MCF 10A (cell line): ENCODE measurements at regions not wholly inside any gene's neighbourhood (a gene's known extent, or its start where the extent isn't known, plus 50 kb on each side); places are given as distances from the start of the nearest gene placed in this dataset.

ENCODE experiments used
- BruUV-seq: library from RNA; stranded (reverse); fragments of 400-500 nt; replicated peaks from 2 replicates; lab custom pipeline; 2021; lab: Mats Ljungman, UMichigan
- CTCF ChIA-PET: fragments of 300-600 bp; sonication (Branson Sonifier 250); formaldehyde crosslinking; extraction: SDS; loops from one replicate; lab custom pipeline; 2021; ENCODE audit warnings: antibody characterized with exemption, inconsistent platforms; lab: Yijun Ruan, JAX
- POLR2A ChIA-PET: fragments of 300-600, 350-650 bp; sonication (Branson Sonifier 250); formaldehyde crosslinking; extraction: SDS; loops from one replicate; lab custom pipeline; 2020; ENCODE audit warnings: antibody characterized with exemption, inconsistent platforms; lab: Yijun Ruan, JAX
- DNase-seq: peaks from one replicate; pipeline ENCODE4 v3.0.0-alpha.2; 2018; ENCODE audit not compliant: unreplicated experiment
- H3K27ac Mint-ChIP-seq: one replicate; pipeline ENCODE4 v1.8.0; 2022; ENCODE audit warnings: mild to moderate bottlenecking, low read depth, mixed read lengths; ENCODE audit not compliant: unreplicated experiment
- H3K27me3 Mint-ChIP-seq: one replicate; pipeline ENCODE4 v1.8.0; 2022; ENCODE audit warnings: mixed read lengths; ENCODE audit not compliant: insufficient read depth, unreplicated experiment
- H3K36me3 Mint-ChIP-seq: one replicate; pipeline ENCODE4 v1.8.0; 2022; ENCODE audit warnings: mild to moderate bottlenecking, moderate library complexity, mixed read lengths; ENCODE audit not compliant: insufficient read depth, unreplicated experiment
- H3K4me1 Mint-ChIP-seq: one replicate; pipeline ENCODE4 v1.8.0; 2022; ENCODE audit warnings: mixed read lengths; ENCODE audit not compliant: insufficient read depth, unreplicated experiment
- H3K4me3 Mint-ChIP-seq: one replicate; pipeline ENCODE4 v1.8.0; 2022; ENCODE audit warnings: mild to moderate bottlenecking, moderate library complexity, mixed read lengths; ENCODE audit not compliant: unreplicated experiment
- H3K9me3 Mint-ChIP-seq: one replicate; pipeline ENCODE4 v1.8.0; 2022; ENCODE audit warnings: mixed read lengths; ENCODE audit not compliant: unreplicated experiment
- intact Hi-C: fragments of 100-400 bp; cut with micrococcal nuclease; formaldehyde crosslinking; loops from 2 replicates; pipeline ENCODE4 v1.14.1; 2022
- TF ChIP-seq, protein P1 (sequence below): fragments of 200-600 bp; IDR thresholded peaks from one replicate; pipeline ENCODE4 v1.8.0; 2022; ENCODE audit warnings: antibody characterized with exemption, mild to moderate bottlenecking; ENCODE audit not compliant: unreplicated experiment

DNA sequence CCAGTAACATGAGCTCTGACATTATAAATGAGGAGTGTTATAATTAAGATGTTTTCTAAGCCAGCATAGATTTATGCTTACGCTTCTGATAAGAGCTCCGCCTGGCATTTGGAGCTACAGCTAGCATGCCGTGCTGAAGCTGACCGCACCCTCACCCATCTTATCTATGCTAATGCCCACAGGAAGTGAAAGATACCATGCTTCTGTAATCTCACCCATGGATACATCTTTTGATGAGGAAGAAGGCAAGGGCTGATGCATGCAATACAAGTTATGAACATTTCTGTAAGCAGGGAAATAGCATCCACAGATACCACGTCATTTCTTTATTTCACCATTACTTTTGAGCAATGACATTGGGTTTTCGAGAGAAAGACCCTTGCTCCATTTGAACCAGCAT is 82.3 kb downstream of the ARL4C start:
- CTCF ChIA-PET = no interaction called here
- Mint-ChIP-seq H3K27ac (no peak overlapping the region), H3K9me3 (no peaks in the 10 kb centered on the region), H3K36me3 (no peaks in the 10 kb centered on the region), H3K27me3 (no peaks in the 10 kb centered on the region), H3K4me1 (peaks cover 16% of the 10 kb centered on the region), H3K4me3 (no peak overlapping the region)
- POLR2A ChIA-PET = interaction anchor here (0.7 to 1.3 kb wide), 2 partner anchors 282 to 937 kb away, joined by 3 read pairs; no protein-coding TSS in a partner anchor
- no TSS peak for BruUV-seq
- TF ChIP-seq, protein P1, sequence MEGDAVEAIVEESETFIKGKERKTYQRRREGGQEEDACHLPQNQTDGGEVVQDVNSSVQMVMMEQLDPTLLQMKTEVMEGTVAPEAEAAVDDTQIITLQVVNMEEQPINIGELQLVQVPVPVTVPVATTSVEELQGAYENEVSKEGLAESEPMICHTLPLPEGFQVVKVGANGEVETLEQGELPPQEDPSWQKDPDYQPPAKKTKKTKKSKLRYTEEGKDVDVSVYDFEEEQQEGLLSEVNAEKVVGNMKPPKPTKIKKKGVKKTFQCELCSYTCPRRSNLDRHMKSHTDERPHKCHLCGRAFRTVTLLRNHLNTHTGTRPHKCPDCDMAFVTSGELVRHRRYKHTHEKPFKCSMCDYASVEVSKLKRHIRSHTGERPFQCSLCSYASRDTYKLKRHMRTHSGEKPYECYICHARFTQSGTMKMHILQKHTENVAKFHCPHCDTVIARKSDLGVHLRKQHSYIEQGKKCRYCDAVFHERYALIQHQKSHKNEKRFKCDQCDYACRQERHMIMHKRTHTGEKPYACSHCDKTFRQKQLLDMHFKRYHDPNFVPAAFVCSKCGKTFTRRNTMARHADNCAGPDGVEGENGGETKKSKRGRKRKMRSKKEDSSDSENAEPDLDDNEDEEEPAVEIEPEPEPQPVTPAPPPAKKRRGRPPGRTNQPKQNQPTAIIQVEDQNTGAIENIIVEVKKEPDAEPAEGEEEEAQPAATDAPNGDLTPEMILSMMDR = no peak
- no peak for DNase-seq
- intact Hi-C loops = no loop called here

DNA sequence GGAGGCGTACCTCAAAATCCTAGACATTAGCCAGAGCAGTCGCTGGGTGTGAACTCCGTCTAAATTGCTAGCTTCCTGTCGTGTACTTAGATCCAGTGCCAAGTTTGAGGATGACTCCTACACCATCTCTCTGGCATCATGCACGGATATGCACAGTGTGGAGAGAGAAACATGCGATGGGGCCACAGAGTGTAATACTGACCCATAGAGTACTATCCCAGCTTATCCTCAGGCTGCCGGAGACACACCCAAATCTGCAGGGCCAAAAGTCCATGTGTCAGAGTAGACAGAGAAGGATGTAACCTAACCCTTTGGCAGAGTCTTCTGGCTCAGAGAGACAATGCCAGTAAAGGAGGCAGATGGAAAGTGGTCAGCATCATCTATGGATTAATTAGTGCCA is 84.2 kb downstream of the ARL4C start:
- Mint-ChIP-seq H3K4me3 (no peak overlapping the region), H3K4me1 (peaks cover 16% of the 10 kb centered on the region), H3K36me3 (no peaks in the 10 kb centered on the region), H3K27ac (no peak overlapping the region), H3K27me3 (no peaks in the 10 kb centered on the region), H3K9me3 (no peaks in the 10 kb centered on the region)
- POLR2A ChIA-PET = interaction anchor here (0.8 to 2.9 kb wide), 4 partner anchors 10 to 83 kb away, joined by 5 to 9 read pairs (median 6); no protein-coding TSS in a partner anchor
- peak; percentile 59 for DNase-seq
- no TSS peak for BruUV-seq
- CTCF ChIA-PET = interaction anchor here (1.0 to 1.7 kb wide), 2 partner anchors 10 to 88 kb away, joined by 3 read pairs; no protein-coding TSS in a partner anchor
- TF ChIP-seq, protein P1 = no peak
- intact Hi-C loops = no loop called here

DNA sequence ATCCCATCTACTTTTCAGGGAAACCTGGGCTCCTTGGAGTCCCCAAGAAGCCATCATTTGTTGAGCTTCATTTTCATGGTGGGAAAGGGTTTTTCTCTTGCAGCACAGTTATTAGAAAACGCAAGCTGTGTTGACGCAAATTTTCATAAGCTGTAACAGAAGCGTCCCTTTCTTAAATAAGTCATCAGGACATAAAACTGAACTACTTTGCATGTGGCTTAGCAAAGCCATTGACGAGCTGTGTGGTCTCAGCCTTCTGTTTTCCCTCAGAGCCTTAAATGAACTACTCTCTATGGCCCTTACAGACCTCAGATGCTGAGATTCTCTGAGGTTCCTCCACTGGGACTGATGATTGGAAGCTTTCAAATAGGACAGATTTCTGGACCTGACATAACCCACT is 85.1 kb downstream of the ARL4C start:
- H3K4me3 Mint-ChIP-seq = no peak overlapping the region
- DNase-seq = no peak
- peaks cover 16% of the 10 kb centered on the region for H3K4me1 Mint-ChIP-seq
- no peak overlapping the region for H3K27ac Mint-ChIP-seq
- intact Hi-C loops = no loop called here
- TF ChIP-seq, protein P1 = no peak
- ChIA-PET CTCF (interaction anchor here (0.7 to 1.7 kb wide), 4 partner anchors 9 to 276 kb away, joined by 3 to 4 read pairs (median 3); no protein-coding TSS in a partner anchor), POLR2A (interaction anchor here (1.5 to 2.9 kb wide), 4 partner anchors 13 to 158 kb away, joined by 4 to 9 read pairs (median 6); no protein-coding TSS in a partner anchor)
- H3K36me3 Mint-ChIP-seq = no peaks in the 10 kb centered on the region
- no peaks in the 10 kb centered on the region for H3K27me3 Mint-ChIP-seq
- no TSS peak for BruUV-seq
- no peaks in the 10 kb centered on the region for H3K9me3 Mint-ChIP-seq

DNA sequence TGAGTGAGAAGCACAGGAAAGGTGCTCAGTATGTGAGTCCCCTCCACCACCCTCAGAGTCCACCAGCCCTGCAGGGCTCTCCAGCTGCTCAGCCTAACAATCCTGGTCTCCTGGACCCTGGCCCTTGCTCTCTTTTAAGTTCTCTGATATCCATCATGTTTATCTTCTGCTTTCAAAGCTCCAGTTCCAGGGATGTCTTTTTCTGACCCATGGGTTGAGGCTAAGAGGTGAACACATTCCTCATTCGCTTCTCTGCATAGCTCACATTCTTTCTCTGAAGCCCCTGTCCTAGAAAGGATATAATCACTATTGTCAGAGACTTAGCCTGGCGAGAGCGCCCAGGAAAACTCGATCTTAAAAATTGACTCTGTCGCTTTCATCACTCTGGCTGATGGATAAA is 86.4 kb downstream of the ARL4C start:
- no peaks in the 10 kb centered on the region for H3K9me3 Mint-ChIP-seq
- no peak for DNase-seq
- ChIA-PET CTCF (no interaction called here), POLR2A (no interaction called here)
- intact Hi-C loops = no loop called here
- H3K36me3 Mint-ChIP-seq = no peaks in the 10 kb centered on the region
- TF ChIP-seq, protein P1 = no peak
- peaks cover 16% of the 10 kb centered on the region for H3K4me1 Mint-ChIP-seq
- no peak overlapping the region for H3K27ac Mint-ChIP-seq
- no peak overlapping the region for H3K4me3 Mint-ChIP-seq
- no TSS peak for BruUV-seq
- no peaks in the 10 kb centered on the region for H3K27me3 Mint-ChIP-seq
